Liver (tissue), 7 donors: ENCODE measurements at regions not wholly inside any gene's neighbourhood (a gene's known extent, or its start where the extent isn't known, plus 50 kb on each side); places are given as distances from the start of the nearest gene placed in this dataset.

Experiments
- DNase-seq: peaks from one replicate; pipeline ENCODE4 v3.0.0-alpha.2; 2017; ENCODE audit warnings: low spot score
- H3K27ac ChIP-seq, 2 donors: one replicate each; pipeline ENCODE4 v1.7.0; 2013; ENCODE audit warnings: inconsistent platforms in 2 of 2, low read length in 2 of 2, control low read depth in 1 of 2, low read depth in 1 of 2, mild to moderate bottlenecking in 1 of 2
- H3K27me3 ChIP-seq, 4 donors: one replicate each; pipeline versions ENCODE4 v1.6.1 to v1.7.0; 2013; ENCODE audit warnings: low read length in 3 of 4, inconsistent platforms in 1 of 4, mild to moderate bottlenecking in 1 of 4, moderate library complexity in 1 of 4; ENCODE audit not compliant: control insufficient read depth in 4 of 4, insufficient read depth in 4 of 4
- H3K36me3 ChIP-seq, 4 donors: one replicate each; pipeline versions ENCODE4 v1.6.1 to v1.7.0; 2013; ENCODE audit warnings: low read length in 3 of 4, mild to moderate bottlenecking in 3 of 4, low read depth in 1 of 4, moderate library complexity in 1 of 4; ENCODE audit not compliant: control insufficient read depth in 4 of 4, insufficient read depth in 3 of 4
- H3K4me1 ChIP-seq, 4 donors: one replicate each; pipeline versions ENCODE4 v1.6.1 to v1.7.0; 2013; ENCODE audit warnings: low read length in 3 of 4, mild to moderate bottlenecking in 3 of 4, moderate library complexity in 1 of 4; ENCODE audit not compliant: control insufficient read depth in 4 of 4, insufficient read depth in 4 of 4
- H3K4me3 ChIP-seq, 3 donors: one replicate each; pipeline versions ENCODE4 v1.6.1 to v1.7.0; 2013; ENCODE audit warnings: low read length in 3 of 3, control low read depth in 1 of 3, low read depth in 1 of 3, mild to moderate bottlenecking in 1 of 3
- H3K9ac ChIP-seq, 2 donors: one replicate each; pipeline ENCODE4 v1.7.0; 2013; ENCODE audit warnings: low read length in 2 of 2, mild to moderate bottlenecking in 2 of 2, moderate library complexity in 2 of 2, control low read depth in 1 of 2, low read depth in 1 of 2
- H3K9me3 ChIP-seq, 4 donors: one replicate each; pipeline versions ENCODE4 v1.6.1 to v1.7.0; 2013; ENCODE audit warnings: low read length in 3 of 4; ENCODE audit not compliant: control insufficient read depth in 4 of 4
- ATF3 ChIP-seq: IDR thresholded peaks from 2 replicates; pipeline ENCODE4 v1.6.1; 2016; ENCODE audit warnings: antibody characterized with exemption
- EGR1 ChIP-seq, 2 donors: IDR thresholded peaks; 2 replicates each; pipeline ENCODE4 v1.6.1; 2016 to 2018; ENCODE audit warnings: antibody characterized with exemption in 2 of 2, low read depth in 2 of 2
- FOXA1 ChIP-seq: IDR thresholded peaks from 2 replicates; pipeline ENCODE4 v1.6.1; 2016; ENCODE audit warnings: antibody characterized with exemption
- FOXA2 ChIP-seq: IDR thresholded peaks from 2 replicates; pipeline ENCODE4 v1.6.1; 2016; ENCODE audit warnings: antibody characterized with exemption
- HNF4A ChIP-seq, 2 donors: conservative IDR thresholded peaks; 2 replicates each; pipeline ENCODE4 v1.6.1; 2016; ENCODE audit warnings: antibody characterized with exemption in 2 of 2, mild to moderate bottlenecking in 2 of 2
- HNF4G ChIP-seq: IDR thresholded peaks from 2 replicates; pipeline ENCODE4 v1.6.1; 2016; ENCODE audit warnings: antibody characterized with exemption
- JUND ChIP-seq, 2 donors: IDR thresholded peaks; 2 replicates each; pipeline ENCODE4 v1.6.1; 2016; ENCODE audit warnings: antibody characterized with exemption in 2 of 2
- MAX ChIP-seq: IDR thresholded peaks from 2 replicates; pipeline ENCODE4 v1.6.1; 2016; ENCODE audit warnings: antibody characterized with exemption
- RAD21 ChIP-seq, 2 donors: IDR thresholded peaks; 2 replicates each; pipeline ENCODE4 v1.6.1; 2016; ENCODE audit warnings: antibody characterized with exemption in 2 of 2, mild to moderate bottlenecking in 2 of 2
- REST ChIP-seq: IDR thresholded peaks from 2 replicates; pipeline ENCODE4 v1.6.1; 2016; ENCODE audit warnings: antibody characterized with exemption, mild to moderate bottlenecking
- RXRA ChIP-seq, 2 donors: IDR thresholded peaks; 2 replicates each; pipeline ENCODE4 v1.6.1; 2017 to 2018; ENCODE audit warnings: antibody characterized with exemption in 2 of 2, mild to moderate bottlenecking in 1 of 2
- SP1 ChIP-seq: IDR thresholded peaks from 2 replicates; pipeline ENCODE4 v1.6.1; 2018; ENCODE audit warnings: antibody characterized with exemption, mild to moderate bottlenecking
- TAF1 ChIP-seq: conservative IDR thresholded peaks from 2 replicates; pipeline ENCODE4 v1.6.1; 2016; ENCODE audit warnings: antibody characterized with exemption, mild to moderate bottlenecking
- ZBTB33 ChIP-seq: IDR thresholded peaks from 2 replicates; pipeline ENCODE4 v1.6.1; 2016; ENCODE audit warnings: antibody characterized with exemption
- WGBS: extraction: QIAGEN DNeasy Blood & Tissue Kit; methylation state at CpG from one replicate; pipeline ENCODE4 v1.1.7; 2013; 5-methylcytosine and 5-hydroxymethylcytosine counted together
- donor health status: healthy.
- donor health status: healthy.
- donor health status: healthy.
- donor health status: healthy.

GRCh38 chr2:204341887-204342276, 203.4 kb upstream of the PARD3B start:
- no peak for TF ChIP-seq ZBTB33
- TF ChIP-seq HNF4A (conservative IDR thresholded peaks at IDR 0.05), result no peak
- no peak for TF ChIP-seq JUND (IDR thresholded peaks at IDR 0.05)
- TF ChIP-seq MAX, result no peak
- TF ChIP-seq REST, result no peak
- TF ChIP-seq EGR1 (IDR thresholded peaks at IDR 0.05; ENCODE audit: low read depth in 2 of 2), result no peak
- DNase-seq, result no peak
- WGBS, result 63% methylated on average over 2 of the region's 2 CpGs
- H3K9me3 ChIP-seq, result no peaks in the 10 kb centered on the region
- peaks cover 0 to 8% (median 0%) of the 10 kb centered on the region in 4 donors for H3K4me1 ChIP-seq
- no peak overlapping the region for H3K9ac ChIP-seq
- no peaks in the 10 kb centered on the region for H3K36me3 ChIP-seq
- no peak overlapping the region for H3K27ac ChIP-seq
- H3K4me3 ChIP-seq, result no peak overlapping the region
- peaks cover 0 to 3% (median 0%) of the 10 kb centered on the region in 4 donors for H3K27me3 ChIP-seq

- H3K9me3 ChIP-seq, result no peaks in the 10 kb centered on the region
- TF ChIP-seq RAD21 (IDR thresholded peaks at IDR 0.05), result no peak
- TF ChIP-seq MAX, result no peak
- TF ChIP-seq SP1, result no peak
- TF ChIP-seq ZBTB33, result no peak
- no peak for TF ChIP-seq HNF4G
- no peak for TF ChIP-seq ATF3
- no peak for TF ChIP-seq TAF1
- no peak for TF ChIP-seq REST
- TF ChIP-seq FOXA1, result no peak
- no peak for TF ChIP-seq RXRA (IDR thresholded peaks at IDR 0.05)
- no peak for TF ChIP-seq FOXA2
- TF ChIP-seq JUND (IDR thresholded peaks at IDR 0.05), result no peak
- DNase-seq, result no peak
- H3K27me3 ChIP-seq, result peaks cover 0 to under 1% (median 0%) of the 10 kb centered on the region in 4 donors
- no peak overlapping the region for H3K4me3 ChIP-seq
- H3K4me1 ChIP-seq, result peaks cover 0 to 8% (median 0%) of the 10 kb centered on the region in 4 donors
- H3K9ac ChIP-seq, result no peak overlapping the region
- no peak overlapping the region for H3K27ac ChIP-seq
- no peaks in the 10 kb centered on the region for H3K36me3 ChIP-seq
- WGBS, result 98% methylated on average over 2 of the region's 2 CpGs
These were observed 201.6 kb upstream of the PARD3B start for GRCh38 chr2:204343685-204344084.
